RWPE2 (cell line): ENCODE measurements at regions not wholly inside any gene's neighbourhood (a gene's known extent, or its start where the extent isn't known, plus 50 kb on each side); places are given as distances from the start of the nearest gene placed in this dataset.

Source experiments
- ATAC-seq: fragments of 200-7000 bp; cut with Tn5 transposase; 3 replicates; pipeline ENCODE4 v1.9.1; 2021; ENCODE audit warnings: low read depth
- DNase-seq: peaks from one replicate; pipeline ENCODE4 v3.0.0-alpha.2; 2020; ENCODE audit warnings: low spot score
- H3K27ac ChIP-seq: fragments of 450-650 bp; 2 replicates; pipeline ENCODE4 v1.5.1; 2017; ENCODE audit warnings: mild to moderate bottlenecking; ENCODE audit not compliant: poor library complexity, severe bottlenecking
- H3K27me3 ChIP-seq: fragments of 250-450 bp; sonication (Bioruptor Pico); 2 replicates; pipeline ENCODE4 v1.5.1; 2021; ENCODE audit warnings: mild to moderate bottlenecking, moderate library complexity; ENCODE audit not compliant: insufficient read depth, poor library complexity, severe bottlenecking
- H3K36me3 ChIP-seq: fragments of 250-450 bp; sonication (Bioruptor Pico); 2 replicates; pipeline ENCODE4 v1.5.1; 2020; ENCODE audit warnings: low read depth, mild to moderate bottlenecking, moderate library complexity
- H3K4me1 ChIP-seq: fragments of 250-450 bp; sonication (Bioruptor Pico); 2 replicates; pipeline ENCODE4 v1.5.1; 2021; ENCODE audit warnings: mild to moderate bottlenecking, moderate library complexity; ENCODE audit not compliant: insufficient read depth, poor library complexity, severe bottlenecking
- H3K4me3 ChIP-seq: fragments of 250-450 bp; sonication (Bioruptor Pico); 2 replicates; pipeline ENCODE4 v1.5.1; 2021; ENCODE audit warnings: mild to moderate bottlenecking, moderate library complexity; ENCODE audit not compliant: severe bottlenecking
- H3K9me3 ChIP-seq: fragments of 250-450 bp; sonication (Bioruptor Pico); 2 replicates; pipeline ENCODE4 v1.5.1; 2021; ENCODE audit warnings: mild to moderate bottlenecking, moderate library complexity; ENCODE audit not compliant: severe bottlenecking
- TF ChIP-seq, protein P1 (sequence below): fragments of 450-650 bp; IDR thresholded peaks from one replicate; pipeline ENCODE4 v1.5.1; 2017; ENCODE audit warnings: mild to moderate bottlenecking, moderate library complexity; ENCODE audit not compliant: poor library complexity, severe bottlenecking

DNA sequence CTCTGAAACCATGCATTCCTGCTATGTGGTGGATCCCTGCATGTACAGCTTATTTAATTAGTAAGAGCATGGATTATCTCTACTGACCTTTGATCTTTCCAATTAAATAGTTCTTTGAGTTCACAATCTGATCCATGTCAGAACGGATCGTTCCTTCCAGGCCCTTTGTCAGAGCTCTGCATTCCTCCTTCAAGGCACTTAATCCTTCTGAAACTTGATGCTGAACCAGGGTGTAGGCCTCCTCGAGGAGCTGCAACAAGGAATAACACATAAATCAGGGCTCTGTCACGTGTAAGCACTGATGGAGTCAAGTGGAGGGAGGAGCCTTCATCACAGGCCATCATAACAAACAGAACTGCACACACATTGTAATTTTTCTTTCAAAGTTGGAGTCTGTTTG, 68.4 kb upstream of the EDEM3 start:
- Histone ChIP-seq H3K27me3 (no peaks in the 10 kb centered on the region), H3K27ac (no peak overlapping the region), H3K4me3 (no peak overlapping the region), H3K9me3 (no peaks in the 10 kb centered on the region), H3K36me3 (0 out of 2 replicates have a peak, but pooled peaks cover 3% of the 10 kb centered on the region), H3K4me1 (peaks cover 3% of the 10 kb centered on the region)
- ATAC-seq (no peak), DNase-seq (no peak)
- TF ChIP-seq, protein P1, sequence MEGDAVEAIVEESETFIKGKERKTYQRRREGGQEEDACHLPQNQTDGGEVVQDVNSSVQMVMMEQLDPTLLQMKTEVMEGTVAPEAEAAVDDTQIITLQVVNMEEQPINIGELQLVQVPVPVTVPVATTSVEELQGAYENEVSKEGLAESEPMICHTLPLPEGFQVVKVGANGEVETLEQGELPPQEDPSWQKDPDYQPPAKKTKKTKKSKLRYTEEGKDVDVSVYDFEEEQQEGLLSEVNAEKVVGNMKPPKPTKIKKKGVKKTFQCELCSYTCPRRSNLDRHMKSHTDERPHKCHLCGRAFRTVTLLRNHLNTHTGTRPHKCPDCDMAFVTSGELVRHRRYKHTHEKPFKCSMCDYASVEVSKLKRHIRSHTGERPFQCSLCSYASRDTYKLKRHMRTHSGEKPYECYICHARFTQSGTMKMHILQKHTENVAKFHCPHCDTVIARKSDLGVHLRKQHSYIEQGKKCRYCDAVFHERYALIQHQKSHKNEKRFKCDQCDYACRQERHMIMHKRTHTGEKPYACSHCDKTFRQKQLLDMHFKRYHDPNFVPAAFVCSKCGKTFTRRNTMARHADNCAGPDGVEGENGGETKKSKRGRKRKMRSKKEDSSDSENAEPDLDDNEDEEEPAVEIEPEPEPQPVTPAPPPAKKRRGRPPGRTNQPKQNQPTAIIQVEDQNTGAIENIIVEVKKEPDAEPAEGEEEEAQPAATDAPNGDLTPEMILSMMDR = no peak

DNA sequence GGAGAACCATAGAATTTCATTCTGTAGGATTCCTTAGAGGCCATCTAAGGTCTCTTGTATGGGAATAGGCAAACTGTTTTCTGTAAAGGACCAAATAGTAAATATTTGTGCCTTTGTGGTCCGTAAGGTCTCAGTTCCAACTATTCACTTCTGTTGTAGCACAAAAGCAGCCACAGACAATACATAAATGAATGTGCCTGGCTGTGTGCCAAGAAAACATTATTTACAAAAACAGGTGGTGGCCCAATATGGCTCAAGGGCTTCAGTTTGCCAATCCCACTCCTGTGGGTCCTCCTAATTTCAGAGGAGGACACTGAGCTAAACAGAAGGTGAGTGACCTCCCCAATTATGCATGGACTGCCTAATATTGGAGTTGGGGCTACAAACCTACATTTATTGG, 67.6 kb upstream of the EDEM3 start:
- TF ChIP-seq, protein P1 = no peak
- Histone ChIP-seq H3K4me3 (no peak overlapping the region), H3K9me3 (no peaks in the 10 kb centered on the region), H3K27me3 (no peaks in the 10 kb centered on the region), H3K4me1 (no peaks in the 10 kb centered on the region), H3K36me3 (0 out of 2 replicates have a peak, but pooled peaks cover 3% of the 10 kb centered on the region), H3K27ac (no peak overlapping the region)
- ATAC-seq (no peak), DNase-seq (no peak)

DNA sequence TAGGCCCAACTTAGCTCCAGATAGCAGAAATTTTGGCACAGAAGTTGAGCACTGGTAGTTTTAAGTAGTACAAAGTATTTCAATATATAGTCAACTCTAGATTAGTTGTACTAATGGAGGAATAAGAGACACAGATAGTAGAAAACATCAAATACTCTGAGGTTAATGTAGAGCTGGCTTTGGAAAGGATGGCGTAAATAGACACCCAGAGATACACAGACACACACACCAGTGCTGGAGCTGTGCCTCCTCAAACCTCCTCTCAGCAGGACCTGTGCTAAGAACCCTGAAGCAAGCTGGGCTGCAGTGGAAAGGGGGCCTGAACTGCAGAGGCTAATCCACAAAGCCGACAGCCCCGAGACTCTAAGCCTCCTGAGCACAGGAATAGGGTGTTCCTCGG, 67.0 kb upstream of the EDEM3 start:
- no peak for ATAC-seq
- H3K27me3 ChIP-seq = no peaks in the 10 kb centered on the region
- H3K4me1 ChIP-seq = no peaks in the 10 kb centered on the region
- 0 out of 2 replicates have a peak, but pooled peaks cover 3% of the 10 kb centered on the region for H3K36me3 ChIP-seq
- no peaks in the 10 kb centered on the region for H3K9me3 ChIP-seq
- DNase-seq = no peak
- TF ChIP-seq, protein P1 = no peak
- no peak overlapping the region for H3K27ac ChIP-seq
- no peak overlapping the region for H3K4me3 ChIP-seq

DNA sequence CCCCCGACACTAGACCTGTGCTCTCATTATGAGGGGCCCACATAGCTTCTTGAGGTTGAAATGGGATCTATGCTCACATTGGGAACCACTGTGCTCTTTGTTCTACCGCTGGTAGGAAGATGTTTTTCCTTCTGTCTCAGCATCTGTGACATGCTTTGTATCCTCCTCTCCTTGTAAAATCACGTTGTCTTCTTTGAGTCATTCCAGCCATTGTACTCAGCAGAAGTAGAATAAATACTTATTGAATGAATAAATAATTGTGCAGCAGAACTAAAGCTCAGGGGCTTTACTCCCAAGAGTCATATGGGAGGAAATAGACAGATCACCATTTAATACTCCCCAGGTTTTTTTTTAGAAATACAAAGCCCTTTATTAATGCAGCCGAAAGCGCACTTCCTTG, 66.3 kb upstream of the EDEM3 start:
- Histone ChIP-seq H3K27me3 (no peaks in the 10 kb centered on the region), H3K27ac (no peak overlapping the region), H3K9me3 (no peaks in the 10 kb centered on the region), H3K36me3 (0 out of 2 replicates have a peak, but pooled peaks cover 3% of the 10 kb centered on the region), H3K4me3 (no peak overlapping the region), H3K4me1 (no peaks in the 10 kb centered on the region)
- TF ChIP-seq, protein P1 = no peak
- no peak for DNase-seq
- no peak for ATAC-seq

DNA sequence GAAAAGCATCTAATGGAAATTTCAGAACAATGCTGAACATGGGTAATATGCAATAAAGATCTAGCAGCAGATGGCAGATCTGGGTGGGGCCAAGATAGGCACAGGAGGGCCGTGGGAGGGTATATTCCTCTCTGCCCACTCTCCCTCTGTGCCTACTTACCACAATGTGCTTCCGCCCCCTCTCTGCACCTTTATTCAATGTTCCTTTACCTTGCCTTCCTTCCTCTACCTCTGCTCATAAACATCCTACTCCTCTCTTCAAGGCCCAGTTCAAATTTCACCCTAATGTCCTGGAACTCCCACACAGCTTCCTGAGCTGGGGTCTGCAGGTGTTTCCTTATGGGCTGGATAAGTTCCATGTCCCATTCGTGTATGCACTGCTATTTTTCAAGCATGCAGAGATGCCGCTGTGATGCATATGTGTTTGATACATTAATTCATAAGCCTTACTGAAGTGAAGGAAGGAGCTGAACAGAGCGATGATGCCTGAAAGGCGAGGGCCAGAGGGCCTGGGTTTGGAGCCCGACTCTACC, 65.6 kb upstream of the EDEM3 start:
- no peak for DNase-seq
- H3K4me1 ChIP-seq = no peaks in the 10 kb centered on the region
- H3K27ac ChIP-seq = no peak overlapping the region
- H3K9me3 ChIP-seq = no peaks in the 10 kb centered on the region
- H3K27me3 ChIP-seq = no peaks in the 10 kb centered on the region
- H3K36me3 ChIP-seq = 0 out of 2 replicates have a peak, but pooled peaks cover 3% of the 10 kb centered on the region
- H3K4me3 ChIP-seq = no peak overlapping the region
- ATAC-seq = no peak
- TF ChIP-seq, protein P1 = no peak
